H1 (cell line): ENCODE measurements at regions not wholly inside any gene's neighbourhood (a gene's known extent, or its start where the extent isn't known, plus 50 kb on each side); places are given as distances from the start of the nearest gene placed in this dataset.

Experiments
- CBX8 ChIP-seq: fragments of 300-800, 300-1000 bp; sonication (generic); IDR thresholded peaks from 2 replicates; pipeline ENCODE4 v1.7.1; 2016; ENCODE audit warnings: low read depth, low read length, borderline replicate concordance
- CHD1 ChIP-seq: IDR thresholded peaks from 2 replicates; pipeline ENCODE4 v1.6.1; 2012; ENCODE audit warnings: low read depth, low read length, improper control_type of control experiment
- CHD2 ChIP-seq: IDR thresholded peaks from 2 replicates; pipeline ENCODE4 v1.6.1; 2012; ENCODE audit warnings: low read length, improper control_type of control experiment
- EGR1 ChIP-seq: IDR thresholded peaks from 2 replicates; pipeline ENCODE4 v1.6.1; 2011; ENCODE audit warnings: low read depth, low read length, borderline replicate concordance
- EP300 ChIP-seq, 2 experiments: IDR thresholded peaks; 1 replicate in 1 of 2; 2 replicates in 1 of 2; pipeline ENCODE4 v1.6.1; 2011 to 2012; ENCODE audit warnings: low read depth in 2 of 2, low read length in 2 of 2, mild to moderate bottlenecking in 2 of 2, borderline replicate concordance in 1 of 2, inconsistent platforms in 1 of 2, moderate library complexity in 1 of 2
- FOSL1 ChIP-seq: IDR thresholded peaks from 2 replicates; pipeline ENCODE4 v1.6.1; 2011; ENCODE audit warnings: mild to moderate bottlenecking, low read depth, low read length, moderate library complexity; ENCODE audit not compliant: insufficient read depth
- MAFK ChIP-seq: IDR thresholded peaks from 2 replicates; pipeline ENCODE4 v1.6.1; 2012; ENCODE audit warnings: low read depth, mild to moderate bottlenecking, improper control_type of control experiment, low read length
- RAD21 ChIP-seq, 2 experiments: IDR thresholded peaks in 1 of 2; conservative IDR thresholded peaks in 1 of 2; 2 replicates each; pipeline ENCODE4 v1.6.1; 2011; ENCODE audit warnings: low read depth in 2 of 2, low read length in 2 of 2, improper control_type of control experiment in 1 of 2, inconsistent platforms in 1 of 2, mild to moderate bottlenecking in 1 of 2, moderate library complexity in 1 of 2
- SP1 ChIP-seq: IDR thresholded peaks from 2 replicates; pipeline ENCODE4 v1.6.1; 2011; ENCODE audit warnings: low read depth, low read length
- TAF1 ChIP-seq: IDR thresholded peaks from 2 replicates; pipeline ENCODE4 v1.6.1; 2011; ENCODE audit warnings: mild to moderate bottlenecking, low read depth, low read length
- TBP ChIP-seq: IDR thresholded peaks from 2 replicates; pipeline ENCODE4 v1.6.1; 2011; ENCODE audit warnings: low read depth, low read length, improper control_type of control experiment
- YY1 ChIP-seq: IDR thresholded peaks from 2 replicates; pipeline ENCODE4 v1.6.1; 2011; ENCODE audit warnings: low read depth, mild to moderate bottlenecking, low read length
- TF ChIP-seq, protein P1 (sequence below), 3 experiments: IDR thresholded peaks; 1 replicate in 2 of 3; 2 replicates in 1 of 3; pipeline versions ENCODE4 v1.5.1 to v1.6.1; 2011; ENCODE audit warnings: low read length in 3 of 3, mild to moderate bottlenecking in 3 of 3, inconsistent platforms in 2 of 3, low read depth in 1 of 3, moderate library complexity in 1 of 3; ENCODE audit not compliant: insufficient read depth in 1 of 3; ENCODE audit errors: control extremely low read depth in 1 of 3
- TF ChIP-seq, protein P2 (sequence below): IDR thresholded peaks from 2 replicates; pipeline ENCODE4 v1.6.1; 2012; ENCODE audit warnings: inconsistent platforms

DNA sequence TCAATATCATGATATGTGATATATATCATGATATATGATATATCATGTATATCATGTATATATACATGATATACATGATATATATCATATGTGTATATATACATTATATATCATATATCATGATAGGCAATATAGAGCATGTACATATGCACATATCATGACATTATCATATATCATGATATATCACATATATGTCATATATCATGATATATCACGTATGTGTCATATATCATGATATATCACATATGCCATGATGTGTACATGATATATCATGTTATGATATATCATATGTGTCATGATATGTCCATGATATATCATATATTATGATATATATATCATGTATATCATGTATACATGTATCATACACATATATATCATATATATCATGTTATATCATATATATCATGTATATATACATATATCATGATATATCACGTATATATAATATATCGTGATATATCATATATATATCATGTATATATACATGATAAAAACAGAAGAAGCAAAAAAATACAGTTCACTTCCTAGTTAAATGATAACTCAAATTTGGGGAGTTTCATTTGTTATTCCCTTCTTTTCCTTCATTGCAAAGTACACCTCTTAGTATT is 670.1 kb upstream of the EPHA5 start (continued):
- TF ChIP-seq CHD2: peak; percentile 85
- TF ChIP-seq EGR1: no peak
- TF ChIP-seq MAFK: peak; percentile 18; the same call in 1 of the 2 replicates
- TF ChIP-seq TBP: no peak
- TF ChIP-seq CHD1: no peak
- TF ChIP-seq CBX8: no peak
- no peak for TF ChIP-seq SP1
- TF ChIP-seq, protein P1, sequence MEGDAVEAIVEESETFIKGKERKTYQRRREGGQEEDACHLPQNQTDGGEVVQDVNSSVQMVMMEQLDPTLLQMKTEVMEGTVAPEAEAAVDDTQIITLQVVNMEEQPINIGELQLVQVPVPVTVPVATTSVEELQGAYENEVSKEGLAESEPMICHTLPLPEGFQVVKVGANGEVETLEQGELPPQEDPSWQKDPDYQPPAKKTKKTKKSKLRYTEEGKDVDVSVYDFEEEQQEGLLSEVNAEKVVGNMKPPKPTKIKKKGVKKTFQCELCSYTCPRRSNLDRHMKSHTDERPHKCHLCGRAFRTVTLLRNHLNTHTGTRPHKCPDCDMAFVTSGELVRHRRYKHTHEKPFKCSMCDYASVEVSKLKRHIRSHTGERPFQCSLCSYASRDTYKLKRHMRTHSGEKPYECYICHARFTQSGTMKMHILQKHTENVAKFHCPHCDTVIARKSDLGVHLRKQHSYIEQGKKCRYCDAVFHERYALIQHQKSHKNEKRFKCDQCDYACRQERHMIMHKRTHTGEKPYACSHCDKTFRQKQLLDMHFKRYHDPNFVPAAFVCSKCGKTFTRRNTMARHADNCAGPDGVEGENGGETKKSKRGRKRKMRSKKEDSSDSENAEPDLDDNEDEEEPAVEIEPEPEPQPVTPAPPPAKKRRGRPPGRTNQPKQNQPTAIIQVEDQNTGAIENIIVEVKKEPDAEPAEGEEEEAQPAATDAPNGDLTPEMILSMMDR (IDR thresholded peaks at IDR 0.05; ENCODE audit: control extremely low read depth in 1 of 3, insufficient read depth in 1 of 3, low read depth in 1 of 3, low read length in 3 of 3): no peak
- TF ChIP-seq YY1: no peak
- TF ChIP-seq EP300 (IDR thresholded peaks at IDR 0.05; ENCODE audit: borderline replicate concordance in 1 of 2, low read depth in 2 of 2, low read length in 2 of 2): no peak
- no peak for TF ChIP-seq RAD21 (IDR thresholded peaks at IDR 0.05 in 1 of 2, conservative IDR thresholded peaks at IDR 0.05 in 1 of 2; ENCODE audit: low read depth in 2 of 2, low read length in 2 of 2)
- TF ChIP-seq FOSL1: no peak
- TF ChIP-seq TAF1: no peak
- TF ChIP-seq, protein P2, sequence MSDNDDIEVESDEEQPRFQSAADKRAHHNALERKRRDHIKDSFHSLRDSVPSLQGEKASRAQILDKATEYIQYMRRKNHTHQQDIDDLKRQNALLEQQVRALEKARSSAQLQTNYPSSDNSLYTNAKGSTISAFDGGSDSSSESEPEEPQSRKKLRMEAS: no peak
